ENCODE measurements at regions not wholly inside any gene's neighbourhood (a gene's known extent, or its start where the extent isn't known, plus 50 kb on each side); places are given as distances from the start of the nearest gene placed in this dataset.
"Not testable (repeated sequence)": the region's sequence is repeated elsewhere in the genome, so short reads cannot be mapped to it uniquely, and the experiment has no call there.

GRCh38 chr2:166786707-166787106 lies 101.6 kb upstream of the XIRP2 start:
- intact Hi-C loops (cut with DNase I) = no loop called here
- no peak for DNase-seq
- no peaks in the 10 kb centered on the region for H3K36me3 ChIP-seq (replicated peaks in 1 of 2)
- TF ChIP-seq POLR2A (IDR thresholded peaks at IDR 0.05) (no peak), CTCF (IDR thresholded peaks at IDR 0.05) (no peak)
- H3K27me3 ChIP-seq = no peaks in the 10 kb centered on the region
- WGBS, 4 donors = 38 to 64% (median 49%) methylated on average over 1 of the region's 1 CpG
- no peaks in the 10 kb centered on the region for H3K4me1 ChIP-seq (replicated peaks in 1 of 2)
- no peak overlapping the region for H3K4me3 ChIP-seq
- H3K27ac ChIP-seq = no peak overlapping the region
- H3K9me3 ChIP-seq (replicated peaks in 1 of 3) = peaks cover 0 to 4% (median 0%) of the 10 kb centered on the region in 3 donors

GRCh38 chr2:166784296-166784946 lies 103.9 kb upstream of the XIRP2 start:
- H3K9me3 ChIP-seq (replicated peaks in 1 of 3) = peaks cover 0 to 4% (median 0%) of the 10 kb centered on the region in 3 donors
- 68 to 79% (median 77%) methylated on average over 5 to 8 of the region's 8 CpGs for WGBS, 4 donors
- no peak overlapping the region for H3K27ac ChIP-seq
- no peaks in the 10 kb centered on the region for H3K4me1 ChIP-seq (replicated peaks in 1 of 2)
- no peak for DNase-seq
- no peak for TF ChIP-seq CTCF (IDR thresholded peaks at IDR 0.05)
- no peak for TF ChIP-seq POLR2A (IDR thresholded peaks at IDR 0.05)
- no peaks in the 10 kb centered on the region for H3K36me3 ChIP-seq (replicated peaks in 1 of 2)
- intact Hi-C loops (cut with DNase I) = no loop called here
- H3K4me3 ChIP-seq = no peak overlapping the region
- H3K27me3 ChIP-seq = no peaks in the 10 kb centered on the region

GRCh38 chr2:166775176-166775575 lies 113.1 kb upstream of the XIRP2 start:
- Histone ChIP-seq H3K27me3 (no peaks in the 10 kb centered on the region), H3K4me1 (replicated peaks in 1 of 2) (no peaks in the 10 kb centered on the region), H3K4me3 (no peak overlapping the region), H3K9me3 (replicated peaks in 1 of 3) (peaks cover 0 to 5% (median 0%) of the 10 kb centered on the region in 3 donors), H3K27ac (no peak overlapping the region), H3K36me3 (replicated peaks in 1 of 2) (no peaks in the 10 kb centered on the region)
- DNase-seq = no peak
- TF ChIP-seq POLR2A (IDR thresholded peaks at IDR 0.05) = no peak
- WGBS, 4 donors = 57 to 66% (median 61%) methylated on average over 1 of the region's 1 CpG
- intact Hi-C loops (cut with DNase I) = no loop called here

- Histone ChIP-seq H3K36me3 (replicated peaks in 1 of 2) (no peaks in the 10 kb centered on the region), H3K27me3 (no peaks in the 10 kb centered on the region), H3K4me3 (no peak overlapping the region), H3K4me1 (replicated peaks in 1 of 2) (no peaks in the 10 kb centered on the region), H3K27ac (no peak overlapping the region), H3K9me3 (replicated peaks in 1 of 3) (peaks cover 0 to 5% (median 0%) of the 10 kb centered on the region in 3 donors)
- no peak for TF ChIP-seq POLR2A (IDR thresholded peaks at IDR 0.05)
- intact Hi-C loops (cut with DNase I) = no loop called here
- WGBS, 4 donors = 78 to 80% (median 79%) methylated on average over 3 of the region's 3 CpGs
- no peak for DNase-seq
Measured at GRCh38 chr2:166773308-166773949, 114.9 kb upstream of the XIRP2 start.

GRCh38 chr2:166768393-166769123 lies 119.7 kb upstream of the XIRP2 start:
- no peaks in the 10 kb centered on the region for H3K27me3 ChIP-seq
- H3K4me1 ChIP-seq (replicated peaks in 1 of 2) = no peaks in the 10 kb centered on the region
- no peaks in the 10 kb centered on the region for H3K9me3 ChIP-seq (replicated peaks in 1 of 3)
- 30 to 89% (median 63%) methylated on average over 1 of the region's 1 CpG for WGBS, 4 donors
- intact Hi-C loops (cut with DNase I) = no loop called here
- no peak for DNase-seq
- H3K36me3 ChIP-seq (replicated peaks in 1 of 2) = no peaks in the 10 kb centered on the region
- no peak overlapping the region for H3K4me3 ChIP-seq
- H3K27ac ChIP-seq = no peak overlapping the region
- no peak for TF ChIP-seq CTCF (IDR thresholded peaks at IDR 0.05)
- TF ChIP-seq POLR2A (IDR thresholded peaks at IDR 0.05) = no peak

GRCh38 chr2:166766769-166767322 lies 121.4 kb upstream of the XIRP2 start:
- DNase-seq; H3K27me3 ChIP-seq; H3K4me3 ChIP-seq; H3K4me1 ChIP-seq (replicated peaks in 1 of 2); H3K9me3 ChIP-seq (replicated peaks in 1 of 3); intact Hi-C loops (cut with DNase I); H3K27ac ChIP-seq; H3K36me3 ChIP-seq (replicated peaks in 1 of 2): not testable (repeated sequence)
- WGBS, 4 donors = 84 to 93% (median 87%) methylated on average over 13 of the region's 13 CpGs
